ENCODE measurements at regions not wholly inside any gene's neighbourhood (a gene's known extent, or its start where the extent isn't known, plus 50 kb on each side); places are given as distances from the start of the nearest gene placed in this dataset.

- no peak for TF ChIP-seq CTCF (conservative IDR thresholded peaks at IDR 0.05; ENCODE audit: low read depth, low read length)
- no peak for TF ChIP-seq EZH2 (IDR thresholded peaks at IDR 0.05; ENCODE audit: borderline replicate concordance, low read depth, low read length, poor library complexity, severe bottlenecking)
Observed at GRCh38 chr5:103908336-103909080, 345.9 kb upstream of the NUDT12 start.

Data from A673 (cell line).